22Rv1 (cell line): ENCODE measurements at regions not wholly inside any gene's neighbourhood (a gene's known extent, or its start where the extent isn't known, plus 50 kb on each side); places are given as distances from the start of the nearest gene placed in this dataset.

Source experiments
- CTCF ChIP-seq: fragments of 450-650 bp; IDR thresholded peaks from 2 replicates; pipeline ENCODE4 v1.5.1; 2017; ENCODE audit warnings: mild to moderate bottlenecking
- ZFX ChIP-seq: fragments of 450-650 bp; IDR thresholded peaks from 2 replicates; pipeline ENCODE4 v1.6.1; 2017; ENCODE audit warnings: antibody characterized with exemption, borderline replicate concordance

- TF ChIP-seq CTCF: no peak
- TF ChIP-seq ZFX: no peak
Observed at GRCh38 chr12:39036105-39036504, 130.7 kb upstream of the CPNE8 start.
